NCI-H2171 treated with DMSO at 0.1 percent for 48 hours (cell line): ENCODE measurements at regions not wholly inside any gene's neighbourhood (a gene's known extent, or its start where the extent isn't known, plus 50 kb on each side); places are given as distances from the start of the nearest gene placed in this dataset.

Experiments
- DNase-seq: peaks from one replicate; lab custom pipeline; 2025; lab: John Stamatoyannopoulos, UW

DNA sequence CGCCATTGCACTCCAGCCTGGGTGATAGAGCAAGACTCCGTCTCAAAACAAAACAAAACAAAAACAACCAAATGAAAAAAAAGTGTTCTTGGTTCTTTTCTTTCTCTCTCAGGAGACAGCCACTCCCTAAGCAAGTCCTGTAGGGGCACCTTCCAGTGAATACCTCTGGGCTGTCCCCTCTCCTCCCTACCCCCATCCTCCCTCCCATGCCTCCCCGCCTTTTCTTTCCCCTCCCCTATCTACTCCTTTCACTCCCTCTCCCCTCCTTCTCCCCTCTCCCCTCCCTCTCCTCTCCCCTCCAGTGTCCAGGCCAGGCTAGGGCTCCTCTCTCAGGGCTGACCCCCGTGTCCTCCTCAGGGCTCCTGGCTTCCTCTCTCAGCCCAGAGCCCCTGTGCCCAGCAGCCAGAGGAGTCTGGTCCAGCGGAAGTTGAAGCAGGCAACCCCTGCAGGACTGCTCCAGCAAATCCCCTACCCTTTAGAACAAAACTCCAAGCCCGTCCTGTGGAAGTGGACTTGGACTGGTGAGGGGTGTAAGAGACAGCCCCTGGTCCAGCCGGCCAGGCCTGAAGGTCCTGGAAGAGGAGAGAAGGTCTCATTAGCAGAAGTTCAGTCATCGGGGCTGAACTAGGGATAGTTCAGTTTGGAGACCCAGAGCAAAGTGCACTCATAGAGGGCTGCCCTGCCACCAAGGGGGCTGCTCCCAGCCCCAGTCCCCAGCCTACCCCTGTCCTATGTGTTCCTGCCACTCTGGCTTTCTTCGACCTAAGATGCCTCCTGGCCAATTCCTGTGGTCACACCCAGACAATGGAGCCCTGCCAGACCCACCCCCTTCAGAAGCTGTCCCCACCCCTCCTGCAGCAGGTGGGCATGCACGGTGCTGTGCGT is 79.8 kb upstream of the IQSEC1 start:
- DNase-seq: no peak

- no peak for DNase-seq
Measured at GRCh38 chr3:13150624-13151023, 77.4 kb upstream of the IQSEC1 start.

GRCh38 chr3:13149330-13150108 is 76.3 kb upstream of the IQSEC1 start:
- no peak for DNase-seq

- DNase-seq: no peak
Measured at GRCh38 chr3:13148561-13149329, 75.5 kb upstream of the IQSEC1 start.

GRCh38 chr3:13148126-13148525 is 74.9 kb upstream of the IQSEC1 start:
- DNase-seq: no peak

GRCh38 chr3:13147344-13147743 is 74.1 kb upstream of the IQSEC1 start:
- DNase-seq: no peak

- no peak for DNase-seq
Measured at GRCh38 chr3:13146643-13147143, 73.5 kb upstream of the IQSEC1 start.

- no peak for DNase-seq
Measured at GRCh38 chr3:13145826-13146642, 72.8 kb upstream of the IQSEC1 start.

DNA sequence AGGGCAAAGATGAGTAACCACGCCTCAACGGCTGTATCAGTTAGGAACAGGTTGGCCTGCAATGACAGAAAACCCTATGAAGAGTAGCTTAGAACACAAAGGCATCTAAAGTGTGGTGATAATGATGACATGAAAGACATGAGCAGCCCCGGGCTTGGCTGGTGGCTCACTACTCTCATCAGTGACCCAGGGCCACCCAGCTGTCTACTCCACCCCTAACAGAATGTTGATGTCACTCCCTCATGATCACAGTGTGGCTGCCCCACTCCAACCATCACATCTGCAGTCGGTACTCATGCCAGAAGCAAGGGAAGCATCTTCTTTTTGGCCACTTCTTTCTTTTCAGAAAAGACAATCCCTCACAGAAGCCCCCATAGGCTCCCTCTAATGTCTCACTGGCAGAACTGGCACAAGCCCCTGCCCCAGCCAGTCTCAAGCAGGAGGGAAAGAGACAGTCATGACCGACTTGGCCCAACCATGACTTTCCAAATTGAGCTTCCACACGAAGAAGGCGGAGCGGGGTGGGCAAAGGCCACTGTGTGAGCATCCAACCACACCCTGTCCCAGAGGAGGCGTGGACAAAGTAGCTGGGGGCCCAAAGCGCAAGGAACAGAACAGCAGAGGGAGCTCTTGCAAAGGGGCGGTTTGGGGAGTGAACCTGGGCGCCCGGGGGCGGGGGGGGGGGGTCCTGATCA is 72.0 kb upstream of the IQSEC1 start:
- no peak for DNase-seq

DNA sequence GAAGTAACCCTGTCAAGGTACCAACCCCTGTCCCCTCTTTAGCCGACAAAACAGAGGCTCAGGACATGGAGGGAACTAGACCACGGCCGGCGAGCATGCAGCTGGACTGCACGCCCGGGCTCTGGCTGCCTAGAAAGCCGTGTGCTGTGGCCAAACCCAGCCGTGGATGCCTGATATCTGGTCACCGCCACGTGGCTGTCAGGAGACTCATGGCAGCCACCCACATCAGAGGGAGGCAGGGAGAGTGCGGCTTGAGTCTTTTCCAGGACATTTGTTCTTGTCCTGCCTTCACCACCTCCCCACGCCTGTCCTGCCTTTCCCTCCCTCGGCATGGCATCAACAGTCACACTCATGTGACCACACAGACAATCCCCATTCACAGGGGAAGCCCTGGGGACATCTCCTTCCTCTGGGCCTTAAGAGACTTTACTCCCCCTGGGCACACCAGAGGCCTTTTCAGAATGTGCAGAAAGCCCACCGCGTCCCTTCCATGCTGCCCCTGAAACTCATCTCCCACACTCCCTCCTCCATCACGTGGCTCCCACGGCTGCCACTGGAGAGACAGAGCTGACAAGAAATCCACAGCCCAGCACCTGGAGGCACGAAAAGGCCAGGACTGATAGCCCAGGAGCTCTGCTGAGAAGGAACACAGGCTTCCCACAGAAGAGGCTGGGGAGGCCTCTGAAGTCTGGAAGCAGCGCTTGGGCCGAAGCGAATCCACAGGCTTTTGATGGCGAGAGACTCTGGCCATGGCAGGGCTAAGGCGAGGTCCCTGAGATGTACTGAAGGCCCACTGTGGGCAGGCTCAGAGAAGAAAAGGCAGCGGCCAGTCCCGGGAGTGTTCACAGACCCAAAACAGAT is 71.2 kb upstream of the IQSEC1 start:
- DNase-seq: no peak

DNA sequence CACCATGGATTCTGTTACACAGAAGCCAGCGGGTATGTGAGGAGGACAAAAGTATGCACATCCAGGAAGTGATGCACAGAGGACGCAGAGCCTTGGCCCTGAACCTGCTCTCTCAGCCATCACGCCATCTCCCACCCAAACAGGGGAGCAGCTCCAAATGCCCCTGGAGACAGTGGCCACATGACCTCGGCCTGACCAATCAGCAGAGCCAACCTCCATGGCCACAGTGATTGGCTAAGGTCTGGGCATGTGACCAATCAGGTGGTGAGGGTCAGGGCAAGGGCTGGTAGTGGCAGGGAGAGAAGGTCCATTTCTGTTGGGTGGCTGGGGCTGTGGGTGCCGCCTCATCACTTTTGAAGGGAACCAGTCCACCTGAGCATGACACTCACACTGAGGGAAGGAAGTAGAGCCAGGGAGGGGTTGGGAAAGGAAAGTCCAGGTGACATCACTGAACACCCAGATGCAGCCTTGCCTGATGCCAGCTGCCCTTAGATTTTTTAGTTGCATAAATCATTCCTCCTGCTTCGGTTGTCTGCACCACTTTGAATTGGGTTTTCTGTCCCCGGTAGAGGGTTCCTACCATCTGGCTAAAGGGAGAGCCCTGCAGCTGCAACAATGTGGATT is 70.3 kb upstream of the IQSEC1 start:
- no peak for DNase-seq

DNA sequence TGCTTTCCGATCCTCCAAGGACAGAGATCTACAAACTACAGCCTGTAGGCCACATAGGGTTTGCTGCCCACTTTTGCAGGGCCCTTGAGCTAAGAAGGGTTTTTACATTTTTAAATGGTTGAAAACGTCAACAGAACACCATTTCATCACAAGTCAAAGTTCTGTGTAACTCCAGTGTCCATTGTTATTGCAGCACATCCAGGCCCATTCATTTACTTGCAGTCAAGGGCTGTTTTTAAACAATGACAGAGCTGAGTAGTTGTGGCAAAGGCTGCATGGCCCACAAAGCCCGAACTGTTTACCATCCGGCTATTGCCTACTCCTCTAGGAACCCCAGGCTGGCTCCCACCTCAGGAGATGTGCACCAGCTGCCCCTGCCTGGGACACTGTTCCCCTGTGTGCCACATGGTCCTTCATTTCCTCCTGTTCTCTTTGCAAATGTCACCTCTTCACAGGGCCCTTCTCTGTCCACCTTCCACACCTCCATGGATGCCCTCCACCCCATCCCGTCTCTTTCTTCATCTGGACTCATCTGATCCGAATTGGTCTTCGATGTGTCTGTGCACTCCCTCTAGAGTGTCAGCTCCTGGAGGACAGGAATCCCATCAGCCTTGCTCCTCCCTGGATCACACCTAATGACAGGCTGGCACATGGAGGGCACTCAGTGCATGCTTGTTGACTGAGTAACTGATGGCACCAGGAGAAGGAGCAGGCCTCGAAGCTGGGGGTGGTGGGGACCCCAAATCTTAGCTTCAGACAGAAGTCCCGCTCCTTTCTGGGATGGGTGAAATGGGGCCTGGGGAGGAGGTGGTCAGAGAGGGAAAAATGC is 69.5 kb upstream of the IQSEC1 start:
- DNase-seq: no peak

- no peak for DNase-seq
Measured at GRCh38 chr3:13141991-13142412, 68.8 kb upstream of the IQSEC1 start.

- DNase-seq: no peak
Measured at GRCh38 chr3:13141183-13141582, 68.0 kb upstream of the IQSEC1 start.

DNA sequence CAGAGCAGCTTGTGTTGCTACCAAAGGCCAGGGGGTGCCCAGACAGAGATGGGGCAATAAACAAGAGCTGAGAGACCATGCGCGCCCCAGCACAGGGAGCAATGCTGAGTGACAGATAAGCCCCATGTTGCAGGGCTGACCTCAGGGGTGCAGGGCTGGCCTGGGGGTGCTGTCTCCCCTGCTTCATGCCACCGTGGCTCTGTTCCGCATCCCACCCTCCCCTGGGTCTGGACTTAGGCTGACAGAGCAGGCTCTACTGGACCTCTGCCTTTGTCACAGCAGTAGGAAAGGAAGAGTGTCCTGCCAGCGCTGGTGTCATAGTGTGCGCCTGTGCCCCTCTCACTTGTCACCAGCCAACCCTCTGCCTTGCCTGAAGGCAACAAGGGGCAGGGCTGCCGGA is 67.4 kb upstream of the IQSEC1 start:
- DNase-seq: no peak

DNA sequence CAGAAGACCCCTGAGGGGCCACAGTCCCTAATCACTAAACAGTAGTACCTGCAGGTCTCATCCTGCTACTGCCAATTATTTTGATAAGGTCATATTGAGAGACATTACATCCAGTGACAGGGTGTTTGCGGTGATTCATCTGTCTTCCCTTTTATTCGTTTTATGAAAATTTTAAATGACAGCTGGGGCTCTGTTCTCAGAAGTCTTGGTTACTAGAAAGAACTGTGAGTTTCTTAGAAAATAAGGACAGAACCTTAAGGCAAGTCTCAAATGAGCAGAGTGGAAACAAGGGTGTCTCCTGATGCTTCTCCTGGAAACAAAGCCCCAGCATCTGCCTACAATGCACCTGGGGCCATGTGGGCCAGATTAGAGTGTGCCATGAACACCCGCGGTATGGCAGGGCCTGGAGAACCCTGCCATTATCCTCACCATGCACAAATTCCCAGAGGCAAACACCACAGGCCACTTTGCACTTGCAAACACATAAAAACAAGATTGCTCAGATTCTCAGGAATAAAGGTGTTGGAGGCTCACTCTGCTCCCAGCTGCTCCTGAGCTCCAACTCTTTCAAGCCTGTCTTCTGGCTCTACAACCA is 66.3 kb upstream of the IQSEC1 start:
- DNase-seq: no peak

- DNase-seq: no peak
Measured at GRCh38 chr3:13138833-13139145, 65.6 kb upstream of the IQSEC1 start.
